Stimulated activated CD4-positive, alpha-beta T cell treated with anti-CD3 and anti-CD28 coated beads, Interleukin-1b, Interleukin-23, amount 100 ng/mL, for 1 hour (primary cell): ENCODE measurements at regions not wholly inside any gene's neighbourhood (a gene's known extent, or its start where the extent isn't known, plus 50 kb on each side); places are given as distances from the start of the nearest gene placed in this dataset.

Experiments
- DNase-seq, 2 donors: peaks; one replicate each; pipeline ENCODE4 v3.0.0-alpha.2; 2020; ENCODE audit warnings: low read depth in 2 of 2

DNA sequence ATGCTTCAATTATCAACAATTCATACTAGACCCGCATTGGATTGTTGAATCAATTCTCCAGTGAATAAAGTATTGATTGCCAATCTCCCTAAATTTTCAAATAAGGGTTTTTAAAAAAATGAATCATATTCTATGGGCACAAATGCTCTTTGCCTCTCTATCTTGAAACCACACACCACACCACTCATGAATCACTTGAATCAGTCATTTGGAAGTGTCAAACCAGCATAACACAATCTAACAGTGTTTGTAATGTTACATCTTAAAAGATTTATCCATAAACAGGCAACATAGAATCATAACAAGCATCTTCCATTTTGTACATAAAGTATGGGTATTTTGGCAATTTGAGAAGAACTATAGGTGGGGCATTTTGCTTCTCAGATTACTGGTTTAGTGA lies 219.5 kb upstream of the MIR17HG start:
- DNase-seq, result no peak

GRCh38 chr13:91132381-91132780 lies 215.1 kb upstream of the MIR17HG start:
- no peak for DNase-seq

- DNase-seq, result no peak
Observed at GRCh38 chr13:91132786-91133185, 214.7 kb upstream of the MIR17HG start.

- no peak for DNase-seq
Observed at GRCh38 chr13:91133941-91134802, 213.3 kb upstream of the MIR17HG start.

GRCh38 chr13:91134803-91135184 lies 212.7 kb upstream of the MIR17HG start:
- no peak for DNase-seq

GRCh38 chr13:91135376-91135775 lies 212.1 kb upstream of the MIR17HG start:
- DNase-seq, result no peak

- no peak for DNase-seq
Observed at GRCh38 chr13:91135968-91136367, 211.5 kb upstream of the MIR17HG start.

DNA sequence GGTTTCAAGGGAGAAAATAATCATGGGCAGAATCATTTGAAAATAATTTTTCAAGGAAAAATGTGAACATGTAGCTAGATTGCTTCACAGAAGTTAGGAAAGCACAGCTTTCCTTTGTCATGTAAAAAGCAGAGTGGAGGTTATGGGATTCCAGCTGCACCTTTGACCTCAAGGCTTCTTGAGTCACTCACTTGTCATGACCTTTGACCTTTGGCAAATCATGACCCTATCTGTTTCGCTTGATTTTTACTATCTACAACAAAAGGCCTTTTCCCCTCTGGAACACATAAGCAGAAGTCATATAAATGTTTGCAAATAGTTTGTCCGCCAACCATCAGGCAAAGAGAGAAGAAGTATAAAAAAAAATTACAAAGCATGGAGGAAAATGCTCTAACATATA lies 210.7 kb upstream of the MIR17HG start:
- no peak for DNase-seq

DNA sequence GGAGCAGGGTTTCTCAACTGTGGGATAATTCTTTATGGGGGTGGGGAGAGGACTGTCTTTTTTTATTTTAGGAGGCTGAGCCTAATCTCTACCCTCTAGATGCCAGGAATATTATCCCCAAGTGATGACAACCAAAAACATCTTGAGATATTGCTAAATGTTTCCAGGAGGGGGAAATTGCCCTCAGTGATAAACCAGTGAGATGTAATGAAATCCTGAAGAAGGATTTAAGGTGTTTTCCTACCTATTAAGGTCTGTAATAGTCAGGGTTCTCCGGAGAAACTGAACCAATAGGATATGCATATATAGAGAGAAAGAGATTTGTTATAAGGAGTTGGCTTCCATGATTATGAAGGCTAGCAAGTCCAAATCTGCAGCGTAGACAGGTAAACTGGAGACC lies 208.3 kb upstream of the MIR17HG start:
- no peak for DNase-seq

DNA sequence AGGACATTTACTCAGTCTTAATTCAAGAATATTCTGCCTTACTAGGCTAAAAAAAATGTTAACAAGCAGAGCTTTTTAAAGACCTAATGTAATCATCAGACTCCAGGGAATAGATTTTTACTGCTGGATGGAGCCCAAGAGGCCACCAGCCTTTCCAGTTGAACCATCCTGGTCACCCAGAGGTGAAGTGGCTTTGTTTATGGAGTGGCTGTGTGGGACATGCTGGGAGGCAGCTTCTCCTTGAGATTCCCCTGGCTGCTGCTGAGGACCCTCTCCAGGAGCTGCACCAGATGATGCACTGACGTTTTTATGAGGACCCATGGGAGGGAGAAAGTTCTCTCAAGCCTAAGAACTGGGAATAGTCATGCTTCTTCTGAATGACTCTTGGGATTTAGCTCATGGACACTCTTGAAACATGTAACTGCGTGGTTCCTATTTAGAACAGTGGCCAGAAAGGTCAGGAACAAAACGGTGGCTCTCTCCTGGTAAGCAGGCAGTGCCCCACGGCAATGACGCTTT lies 205.9 kb upstream of the MIR17HG start:
- no peak for DNase-seq

DNA sequence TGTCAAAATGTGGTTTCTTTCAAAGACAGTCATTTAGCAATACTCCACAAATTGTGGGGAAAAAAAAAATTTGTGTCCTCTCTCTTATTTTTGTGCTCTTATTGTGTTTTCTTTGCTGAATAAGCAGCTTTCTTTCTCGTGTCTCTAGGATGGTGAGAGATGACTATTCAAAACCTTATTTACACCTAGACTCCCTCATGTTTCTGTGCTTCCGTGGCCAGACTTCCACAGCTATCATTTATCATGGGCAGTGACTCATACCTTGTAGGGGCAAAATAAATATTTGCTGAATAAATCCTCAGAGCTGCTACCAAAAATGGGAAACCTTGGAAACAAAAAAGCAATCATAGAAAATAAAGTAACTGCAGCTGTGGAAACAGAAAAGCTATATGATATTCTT lies 204.9 kb upstream of the MIR17HG start:
- DNase-seq, result no peak

GRCh38 chr13:91144054-91144453 lies 203.4 kb upstream of the MIR17HG start:
- no peak for DNase-seq

DNA sequence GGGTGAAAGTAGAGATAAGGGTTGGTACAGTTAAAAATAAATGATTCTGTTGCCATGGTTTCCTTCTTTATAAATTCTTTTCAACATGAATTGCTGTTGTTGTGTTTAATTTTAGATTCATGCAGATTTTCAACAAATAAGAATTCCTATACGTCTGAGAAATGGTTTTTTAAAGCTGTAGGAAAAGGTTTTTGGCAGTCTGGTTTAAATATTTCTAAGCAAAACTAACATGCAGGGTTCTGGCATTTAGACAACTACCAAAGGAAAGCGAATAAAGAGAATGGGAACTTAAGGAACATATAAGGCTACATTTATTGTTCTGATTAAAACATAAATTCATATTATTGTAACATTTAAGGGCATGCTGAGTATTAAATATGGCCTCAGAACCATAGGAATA lies 203.0 kb upstream of the MIR17HG start:
- no peak for DNase-seq

DNA sequence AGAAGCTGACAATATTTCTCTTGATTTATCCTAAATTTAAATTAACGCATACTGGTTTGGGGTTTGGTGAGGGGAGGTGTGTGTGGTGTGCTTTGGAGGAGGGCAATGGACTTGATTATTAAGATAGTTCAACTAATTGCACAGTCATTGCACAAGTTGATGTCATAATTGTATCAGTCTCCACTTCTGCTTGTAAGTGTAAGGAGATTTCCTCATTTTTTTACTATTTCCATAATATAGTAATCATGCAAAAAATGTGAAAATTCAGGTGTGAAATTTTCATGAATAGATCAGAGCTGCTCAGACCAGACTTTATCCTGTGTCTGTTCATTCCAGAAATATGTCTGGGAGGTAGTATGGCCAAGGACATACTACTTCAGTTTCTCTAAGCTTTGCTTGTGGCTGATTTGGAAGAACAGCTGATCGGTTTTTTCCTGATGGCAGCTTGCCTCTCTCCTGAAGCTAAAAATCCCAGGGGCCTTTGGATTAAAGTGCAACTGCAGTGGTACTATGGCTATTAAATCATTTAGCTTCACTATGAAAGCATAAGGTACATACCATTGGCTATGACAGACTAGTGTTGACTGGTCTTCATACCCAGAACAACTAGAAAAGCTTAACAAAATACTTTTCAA lies 201.8 kb upstream of the MIR17HG start:
- no peak for DNase-seq

DNA sequence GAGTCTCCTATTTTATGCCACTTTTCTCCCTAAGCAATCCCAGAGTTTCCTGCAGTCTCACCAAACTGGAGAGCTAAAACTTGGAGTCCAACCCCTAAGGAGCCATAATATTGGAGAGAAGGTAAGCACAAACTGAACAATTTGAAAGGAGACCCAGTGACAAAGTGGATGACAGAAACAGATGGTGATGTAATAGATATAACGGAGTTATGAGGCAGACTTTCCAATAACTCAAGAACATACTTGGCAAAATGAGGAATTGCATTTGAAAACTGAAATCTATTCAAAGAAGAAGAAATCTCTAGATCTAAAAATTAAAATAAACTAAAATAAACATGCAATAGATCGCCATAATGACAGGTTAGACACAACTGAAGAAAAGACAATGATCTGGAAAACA lies 200.9 kb upstream of the MIR17HG start:
- no peak for DNase-seq

DNA sequence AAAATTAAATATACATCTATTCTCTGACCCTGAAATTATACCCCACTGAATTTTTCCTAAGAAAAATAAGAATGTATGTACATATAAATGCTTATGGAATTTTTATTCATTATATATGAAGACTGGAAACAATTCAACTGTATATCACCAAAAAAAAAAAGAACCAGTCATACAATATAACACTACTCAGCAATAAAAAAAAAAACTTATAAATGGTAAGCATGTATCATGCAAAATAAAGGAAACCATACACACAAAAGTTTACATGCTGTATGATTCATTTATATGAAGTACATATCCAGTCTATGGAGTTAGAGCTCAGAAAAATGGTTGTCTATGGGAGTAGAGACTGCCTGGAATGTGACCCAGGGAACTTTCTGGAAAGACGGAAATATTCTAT lies 199.4 kb upstream of the MIR17HG start:
- DNase-seq, result no peak

- DNase-seq, result no peak
Observed at GRCh38 chr13:91151921-91152320, 195.6 kb upstream of the MIR17HG start.

DNA sequence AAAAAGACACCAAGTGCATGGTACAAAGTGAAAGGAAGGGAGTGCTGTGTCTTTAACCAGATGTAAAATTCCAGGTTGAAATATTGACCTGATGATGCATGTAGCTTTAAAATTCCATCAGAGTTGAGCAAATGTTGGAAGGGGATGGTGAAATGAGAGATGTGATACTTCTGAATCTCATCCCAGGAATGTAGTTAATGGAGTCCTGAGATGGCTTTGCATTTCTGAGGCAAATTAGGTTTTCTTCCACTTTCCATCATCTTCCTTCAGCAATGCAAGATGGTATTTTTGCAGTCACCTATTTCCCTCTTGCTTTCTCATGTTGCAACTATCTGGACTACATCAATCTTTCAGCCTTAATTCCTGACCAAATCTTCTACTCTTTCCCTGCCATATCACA lies 194.1 kb upstream of the MIR17HG start:
- no peak for DNase-seq

DNA sequence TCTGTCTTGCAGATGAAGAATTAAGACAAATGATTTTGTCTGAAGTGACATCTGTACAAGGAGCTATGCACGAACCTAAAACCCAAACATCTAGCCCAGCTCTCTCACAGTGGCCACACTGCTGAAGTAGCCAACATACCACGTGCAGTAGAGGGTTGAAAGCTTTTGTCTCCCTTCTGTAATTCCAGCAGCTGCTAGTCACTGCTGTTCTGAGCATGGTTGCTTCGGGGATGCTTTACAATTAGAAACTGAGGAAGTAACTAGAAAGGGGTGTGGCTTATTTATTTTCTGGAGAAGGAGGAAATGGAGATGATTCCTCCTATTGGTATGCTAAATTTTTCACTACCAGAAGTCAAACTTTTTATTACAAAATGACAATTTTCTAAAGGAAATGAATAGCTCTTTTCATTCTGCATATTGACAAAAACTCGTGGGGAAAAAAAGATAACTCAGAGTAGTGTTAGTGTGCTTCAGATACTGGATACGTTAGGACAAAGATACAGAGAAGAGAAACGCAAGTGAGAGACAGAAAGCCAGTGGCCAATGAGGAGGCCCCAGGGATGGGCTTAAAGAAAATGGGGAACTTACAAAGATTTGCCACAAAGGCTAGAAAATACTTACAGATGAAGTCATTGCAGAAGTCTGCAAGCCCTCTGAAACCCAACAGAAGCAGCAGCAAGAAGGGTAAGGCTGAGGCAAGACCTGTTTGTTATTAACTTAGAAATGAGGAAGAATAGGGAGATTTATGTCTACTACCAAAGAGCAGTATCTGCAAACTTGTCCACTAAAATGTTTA lies 192.7 kb upstream of the MIR17HG start:
- no peak for DNase-seq

DNA sequence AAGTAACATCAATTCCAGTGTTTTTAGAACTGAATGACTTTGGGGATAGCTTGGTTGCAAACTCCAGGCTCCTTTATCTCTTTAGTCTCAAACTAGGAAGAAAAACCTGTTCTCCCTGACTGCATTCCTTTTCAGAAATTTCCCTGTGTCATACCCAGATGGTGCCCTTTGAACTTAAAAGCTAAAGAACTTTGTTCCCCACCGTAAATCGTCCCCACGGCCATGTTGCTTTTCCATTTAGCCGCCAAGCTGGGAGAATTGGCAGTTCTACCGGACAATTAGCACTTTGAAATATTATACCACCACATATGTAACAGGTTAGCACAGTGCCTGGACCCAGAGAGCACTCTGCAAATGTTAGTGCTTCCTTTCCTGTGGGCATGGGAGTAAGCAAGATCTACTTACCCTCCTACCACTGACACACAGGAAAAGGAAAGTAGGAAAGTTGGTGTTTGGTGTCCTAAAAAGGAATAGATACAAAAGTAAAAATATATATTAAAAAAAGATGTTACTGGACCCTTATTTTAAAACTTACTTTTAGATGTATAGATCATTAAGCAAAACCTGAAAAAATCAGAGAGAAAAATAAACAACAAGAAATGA lies 191.9 kb upstream of the MIR17HG start:
- no peak for DNase-seq

- no peak for DNase-seq
Observed at GRCh38 chr13:91157273-91158016, 190.0 kb upstream of the MIR17HG start.
